Left lobe of liver (tissue), 2 donors: ENCODE measurements at regions not wholly inside any gene's neighbourhood (a gene's known extent, or its start where the extent isn't known, plus 50 kb on each side); places are given as distances from the start of the nearest gene placed in this dataset.

Experiments
- ATAC-seq: fragments of 200-7000 bp; cut with Tn5 transposase; one replicate; pipeline ENCODE4 v1.9.1; 2020; ENCODE audit warnings: mild to moderate bottlenecking, moderate library complexity
- DNase-seq: peaks from one replicate; pipeline ENCODE4 v3.0.0-alpha.2; 2020; ENCODE audit warnings: low spot score
- donor health status: DM: no; HTN: no; CAD: no; lungs with moderate emphysema.
- donor health status: DM: no; HTN: yes; CAD: no.

GRCh38 chr10:125460326-125460725 lies 222.6 kb downstream of the TEX36 start:
- ATAC-seq, result no peak
- DNase-seq, result no peak

GRCh38 chr10:125457406-125457805 lies 225.6 kb downstream of the TEX36 start:
- ATAC-seq (no peak), DNase-seq (no peak)

- ATAC-seq (no peak), DNase-seq (no peak)
These were observed 227.1 kb downstream of the TEX36 start for GRCh38 chr10:125455855-125456254.

GRCh38 chr10:125455431-125455830 lies 227.5 kb downstream of the TEX36 start:
- ATAC-seq (no peak), DNase-seq (no peak)

GRCh38 chr10:125451319-125451718 lies 231.6 kb downstream of the TEX36 start:
- DNase-seq (no peak), ATAC-seq (no peak)

- no peak for ATAC-seq
These were observed 232.7 kb downstream of the TEX36 start for GRCh38 chr10:125450218-125450617.

GRCh38 chr10:125449571-125449970 lies 233.4 kb downstream of the TEX36 start:
- no peak for DNase-seq
- ATAC-seq, result no peak

More at GRCh38 chr10:125450218-125450617, 232.7 kb downstream of the TEX36 start:
- no peak for DNase-seq

GRCh38 chr10:125448596-125448995 lies 234.4 kb downstream of the TEX36 start:
- DNase-seq, result no peak
- no peak for ATAC-seq

- ATAC-seq, result no peak
- no peak for DNase-seq
These were observed 238.2 kb downstream of the TEX36 start for GRCh38 chr10:125444790-125445189.

GRCh38 chr10:125442856-125443540 lies 240.0 kb downstream of the TEX36 start:
- no peak for DNase-seq
- ATAC-seq, result no peak

- ATAC-seq (no peak), DNase-seq (no peak)
These were observed 241.8 kb downstream of the TEX36 start for GRCh38 chr10:125441151-125441550.

GRCh38 chr10:125431149-125431548 lies 251.8 kb downstream of the TEX36 start:
- DNase-seq (no peak), ATAC-seq (no peak)

- ATAC-seq, result no peak
These were observed 254.9 kb downstream of the TEX36 start for GRCh38 chr10:125428054-125428453.

GRCh38 chr10:125424191-125424847 lies 258.6 kb downstream of the TEX36 start:
- no peak for ATAC-seq

More at GRCh38 chr10:125428054-125428453, 254.9 kb downstream of the TEX36 start:
- no peak for DNase-seq

GRCh38 chr10:125423569-125423968 lies 259.4 kb downstream of the TEX36 start:
- no peak for ATAC-seq
- no peak for DNase-seq

More at GRCh38 chr10:125424191-125424847, 258.6 kb downstream of the TEX36 start:
- no peak for DNase-seq

GRCh38 chr10:125419831-125420230 lies 259.5 kb upstream of the CTBP2 start:
- ATAC-seq, result no peak

GRCh38 chr10:125419146-125419545 lies 258.8 kb upstream of the CTBP2 start:
- no peak for DNase-seq
- no peak for ATAC-seq

More at GRCh38 chr10:125419831-125420230, 259.5 kb upstream of the CTBP2 start:
- DNase-seq, result no peak

GRCh38 chr10:125417605-125418004 lies 257.2 kb upstream of the CTBP2 start:
- DNase-seq (no peak), ATAC-seq (no peak)

- no peak for ATAC-seq
- no peak for DNase-seq
These were observed 255.6 kb upstream of the CTBP2 start for GRCh38 chr10:125415964-125416363.

- ATAC-seq, result no peak
- DNase-seq, result no peak
These were observed 254.8 kb upstream of the CTBP2 start for GRCh38 chr10:125415006-125415633.

GRCh38 chr10:125411724-125412123 lies 251.4 kb upstream of the CTBP2 start:
- DNase-seq (no peak), ATAC-seq (no peak)

- ATAC-seq, result no peak
These were observed 249.4 kb upstream of the CTBP2 start for GRCh38 chr10:125409756-125410155.

More at GRCh38 chr10:125409756-125410155, 249.4 kb upstream of the CTBP2 start:
- DNase-seq, result no peak
